Heart left ventricle (tissue), 13 donors: ENCODE measurements at regions not wholly inside any gene's neighbourhood (a gene's known extent, or its start where the extent isn't known, plus 50 kb on each side); places are given as distances from the start of the nearest gene placed in this dataset.

ENCODE experiments used
- POLR2A ChIP-seq, 2 donors: fragments of 450-650 bp; IDR thresholded peaks; one replicate each; pipeline ENCODE4 v1.6.1; 2017; ENCODE audit warnings: antibody characterized with exemption in 2 of 2, mild to moderate bottlenecking in 2 of 2, moderate library complexity in 2 of 2
- TF ChIP-seq, protein P1 (sequence below), 12 donors: fragments of 200-600 bp; sonication (generic) in 4 of 12; IDR thresholded peaks; one replicate each; pipeline versions ENCODE4 v1.5.0 to v1.8.0; 2018 to 2022; ENCODE audit warnings: antibody characterized with exemption in 12 of 12, mild to moderate bottlenecking in 5 of 12
- donor health status: ischemic (EF 13 %, LVEDD 7.1; RV severe dilation, severe dysfunction).
- donor health status: DM: no; HTN: yes; CAD: no.
- donor health status: DM: no; HTN: no; CAD: no.
- donor health status: ischemic (EF 25% LVEDD 6.9; RV normal size, moderate dysfunction).
- donor health status: ischemic (EF 25% LVEDD 5.7; RV mildly dilated, moderate dysfunction).
- donor health status: ischemic (EF 35%, LVEDD 5.7; RV mildly dilated, moderate dysfunction).
- donor health status: nonischemic (EF 11% LVEDD 7.7; RV severe dilation, severe dysfunction).
- donor health status: DM: yes; HTN: yes; CAD: no.
- donor health status: PGD.
- donor health status: ischemic (EF 29% LVEDD 5.4; RV normal size, mild dysfunction).
- donor health status: nonischemic (EF 23%, LVEDD 6.1; RV moderate dilation, normal function).

GRCh38 chr3:72272356-72272755 is 487.4 kb upstream of the PROK2 start:
- no peak for TF ChIP-seq POLR2A (IDR thresholded peaks at IDR 0.05)
- TF ChIP-seq, protein P1, sequence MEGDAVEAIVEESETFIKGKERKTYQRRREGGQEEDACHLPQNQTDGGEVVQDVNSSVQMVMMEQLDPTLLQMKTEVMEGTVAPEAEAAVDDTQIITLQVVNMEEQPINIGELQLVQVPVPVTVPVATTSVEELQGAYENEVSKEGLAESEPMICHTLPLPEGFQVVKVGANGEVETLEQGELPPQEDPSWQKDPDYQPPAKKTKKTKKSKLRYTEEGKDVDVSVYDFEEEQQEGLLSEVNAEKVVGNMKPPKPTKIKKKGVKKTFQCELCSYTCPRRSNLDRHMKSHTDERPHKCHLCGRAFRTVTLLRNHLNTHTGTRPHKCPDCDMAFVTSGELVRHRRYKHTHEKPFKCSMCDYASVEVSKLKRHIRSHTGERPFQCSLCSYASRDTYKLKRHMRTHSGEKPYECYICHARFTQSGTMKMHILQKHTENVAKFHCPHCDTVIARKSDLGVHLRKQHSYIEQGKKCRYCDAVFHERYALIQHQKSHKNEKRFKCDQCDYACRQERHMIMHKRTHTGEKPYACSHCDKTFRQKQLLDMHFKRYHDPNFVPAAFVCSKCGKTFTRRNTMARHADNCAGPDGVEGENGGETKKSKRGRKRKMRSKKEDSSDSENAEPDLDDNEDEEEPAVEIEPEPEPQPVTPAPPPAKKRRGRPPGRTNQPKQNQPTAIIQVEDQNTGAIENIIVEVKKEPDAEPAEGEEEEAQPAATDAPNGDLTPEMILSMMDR (IDR thresholded peaks at IDR 0.05) = no peak
